ENCODE measurements at regions not wholly inside any gene's neighbourhood (a gene's known extent, or its start where the extent isn't known, plus 50 kb on each side); places are given as distances from the start of the nearest gene placed in this dataset.

DNA sequence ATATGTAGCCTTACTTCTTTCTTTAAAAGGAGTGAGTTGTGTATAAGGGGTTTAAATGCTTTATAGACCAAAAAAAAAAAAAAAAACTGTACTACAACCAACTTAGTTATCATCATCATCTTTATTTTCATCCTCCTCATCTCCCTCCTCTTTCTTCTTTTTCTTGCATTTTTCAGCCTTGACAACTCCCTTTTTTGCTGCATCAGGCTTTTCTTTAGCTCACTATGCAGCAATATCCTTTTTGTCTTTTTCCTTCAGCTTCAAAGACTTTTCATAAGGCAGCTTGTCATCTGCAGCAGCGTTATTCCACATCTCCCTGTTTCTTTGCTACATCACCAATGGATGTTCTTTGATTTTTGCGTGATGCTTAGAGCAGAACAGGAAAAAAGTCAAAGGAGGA, 526.0 kb downstream of the ZNF608 start:
- H3K27ac ChIP-seq, result no peak overlapping the region
- H3K27me3 ChIP-seq, result no peaks in the 10 kb centered on the region
- DNase-seq, result no peak
- H3K36me3 ChIP-seq (ENCODE audit: low read depth, missing control alignments), result no peaks in the 10 kb centered on the region
- H3K9me3 ChIP-seq, result no peaks in the 10 kb centered on the region
- H3K4me3 ChIP-seq, result no peak overlapping the region
- H3K4me1 ChIP-seq, result no peaks in the 10 kb centered on the region
- intact Hi-C loops (cut with DNase I; ENCODE audit: low total_unique reads), result no loop called here
- 55 to 67% methylated on average over 2 of the region's 2 CpGs for WGBS, 2 donors
- TF ChIP-seq, protein P1, sequence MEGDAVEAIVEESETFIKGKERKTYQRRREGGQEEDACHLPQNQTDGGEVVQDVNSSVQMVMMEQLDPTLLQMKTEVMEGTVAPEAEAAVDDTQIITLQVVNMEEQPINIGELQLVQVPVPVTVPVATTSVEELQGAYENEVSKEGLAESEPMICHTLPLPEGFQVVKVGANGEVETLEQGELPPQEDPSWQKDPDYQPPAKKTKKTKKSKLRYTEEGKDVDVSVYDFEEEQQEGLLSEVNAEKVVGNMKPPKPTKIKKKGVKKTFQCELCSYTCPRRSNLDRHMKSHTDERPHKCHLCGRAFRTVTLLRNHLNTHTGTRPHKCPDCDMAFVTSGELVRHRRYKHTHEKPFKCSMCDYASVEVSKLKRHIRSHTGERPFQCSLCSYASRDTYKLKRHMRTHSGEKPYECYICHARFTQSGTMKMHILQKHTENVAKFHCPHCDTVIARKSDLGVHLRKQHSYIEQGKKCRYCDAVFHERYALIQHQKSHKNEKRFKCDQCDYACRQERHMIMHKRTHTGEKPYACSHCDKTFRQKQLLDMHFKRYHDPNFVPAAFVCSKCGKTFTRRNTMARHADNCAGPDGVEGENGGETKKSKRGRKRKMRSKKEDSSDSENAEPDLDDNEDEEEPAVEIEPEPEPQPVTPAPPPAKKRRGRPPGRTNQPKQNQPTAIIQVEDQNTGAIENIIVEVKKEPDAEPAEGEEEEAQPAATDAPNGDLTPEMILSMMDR (IDR thresholded peaks at IDR 0.05), result no peak
- TF ChIP-seq POLR2A (IDR thresholded peaks at IDR 0.05), result no peak

DNA sequence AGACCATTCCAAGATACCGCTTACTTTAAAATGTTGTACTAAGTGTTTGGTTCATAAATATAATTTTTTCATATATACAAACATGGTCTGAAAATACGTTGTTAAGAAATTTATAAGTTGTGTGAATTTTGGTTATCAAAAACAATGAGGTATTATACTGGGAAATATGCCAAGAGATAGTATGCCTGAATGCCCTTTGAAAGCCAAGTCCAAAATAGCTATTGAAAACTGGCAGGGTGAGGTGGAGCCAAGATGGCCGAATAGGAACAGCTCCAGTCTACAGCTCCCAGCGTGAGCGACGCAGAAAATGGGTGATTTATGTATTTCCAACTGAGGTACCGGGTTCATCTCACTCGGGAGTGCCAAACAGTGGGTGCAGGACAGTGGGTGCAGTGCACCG, 533.5 kb downstream of the ZNF608 start:
- 77 to 91% methylated on average over 9 of the region's 9 CpGs for WGBS, 2 donors
- no peaks in the 10 kb centered on the region for H3K27me3 ChIP-seq
- no peak overlapping the region for H3K4me3 ChIP-seq
- TF ChIP-seq, protein P1 (IDR thresholded peaks at IDR 0.05), result no peak
- TF ChIP-seq POLR2A (IDR thresholded peaks at IDR 0.05), result no peak
- DNase-seq, result no peak
- intact Hi-C loops (cut with DNase I; ENCODE audit: low total_unique reads), result no loop called here
- no peaks in the 10 kb centered on the region for H3K36me3 ChIP-seq (ENCODE audit: low read depth, missing control alignments)
- no peaks in the 10 kb centered on the region for H3K9me3 ChIP-seq
- no peak overlapping the region for H3K27ac ChIP-seq
- no peaks in the 10 kb centered on the region for H3K4me1 ChIP-seq

DNA sequence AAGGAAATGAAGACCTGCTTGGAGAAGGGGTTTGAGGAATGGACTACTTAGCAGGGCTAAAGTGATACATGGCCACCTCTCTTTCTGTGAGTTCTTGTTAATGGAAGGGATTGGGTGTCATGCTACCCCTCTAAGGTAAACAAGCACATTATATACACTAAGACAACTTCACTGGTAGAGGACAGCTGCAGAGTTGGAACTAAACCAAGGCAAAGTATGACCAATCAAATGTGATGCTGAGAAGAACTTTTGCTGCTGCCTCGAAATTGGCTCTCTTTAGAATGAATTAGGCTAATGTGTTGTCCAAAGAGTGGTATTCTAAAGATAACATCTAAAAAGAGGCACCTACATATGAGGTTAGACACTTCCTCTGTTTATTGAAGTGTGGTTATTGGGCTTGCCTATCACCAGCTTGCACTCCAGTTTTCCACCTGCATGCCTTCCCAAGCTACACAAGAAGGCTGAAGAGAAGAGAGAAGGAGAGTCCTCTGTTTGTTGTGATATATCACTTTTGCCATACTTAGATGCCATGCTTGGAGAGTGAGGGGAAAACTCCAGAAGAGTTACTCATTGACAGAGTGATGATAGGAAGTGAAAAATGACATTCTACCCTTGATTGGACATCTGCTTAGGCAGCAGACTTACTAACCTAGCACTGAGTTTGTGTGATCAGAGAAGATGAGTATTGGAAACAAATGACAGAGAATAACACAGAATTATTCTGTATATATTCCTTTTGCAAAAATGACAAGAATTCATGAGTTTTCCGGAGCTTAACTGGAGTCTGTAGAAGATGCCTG, 536.1 kb downstream of the ZNF608 start:
- H3K4me3 ChIP-seq, result no peak overlapping the region
- H3K36me3 ChIP-seq (ENCODE audit: low read depth, missing control alignments), result no peaks in the 10 kb centered on the region
- H3K9me3 ChIP-seq, result no peaks in the 10 kb centered on the region
- intact Hi-C loops (cut with DNase I; ENCODE audit: low total_unique reads), result no loop called here
- 88 to 92% methylated on average over 2 of the region's 2 CpGs for WGBS, 2 donors
- no peak for DNase-seq
- H3K27me3 ChIP-seq, result no peaks in the 10 kb centered on the region
- no peaks in the 10 kb centered on the region for H3K4me1 ChIP-seq
- TF ChIP-seq, protein P1 (IDR thresholded peaks at IDR 0.05), result no peak
- TF ChIP-seq POLR2A (IDR thresholded peaks at IDR 0.05), result no peak
- no peak overlapping the region for H3K27ac ChIP-seq

DNA sequence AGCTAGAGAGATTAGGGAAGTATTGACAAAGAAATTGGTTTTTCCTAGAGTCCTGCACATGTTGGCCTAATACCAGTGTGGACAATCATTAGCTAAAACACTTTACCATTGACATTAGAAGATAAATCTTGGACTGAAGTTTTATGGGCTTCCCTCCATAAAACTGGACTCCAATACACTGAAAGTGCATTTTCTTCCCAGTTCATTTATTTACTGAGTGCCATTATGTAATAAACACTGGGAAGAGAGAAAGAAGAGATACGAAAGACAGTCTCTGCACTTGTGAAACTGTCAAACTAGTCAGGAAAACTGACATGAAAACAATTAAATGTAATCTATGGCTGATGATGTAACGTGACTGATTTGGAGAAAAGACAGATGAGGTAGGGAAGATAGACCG, 539.3 kb downstream of the ZNF608 start:
- Histone ChIP-seq H3K27me3 (no peaks in the 10 kb centered on the region), H3K4me1 (no peaks in the 10 kb centered on the region), H3K27ac (no peak overlapping the region), H3K36me3 (ENCODE audit: low read depth, missing control alignments) (no peaks in the 10 kb centered on the region), H3K9me3 (no peaks in the 10 kb centered on the region), H3K4me3 (no peak overlapping the region)
- intact Hi-C loops (cut with DNase I; ENCODE audit: low total_unique reads), result no loop called here
- WGBS, 2 donors, result 78 to 91% methylated on average over 3 of the region's 3 CpGs
- no peak for DNase-seq
- TF ChIP-seq POLR2A (IDR thresholded peaks at IDR 0.05), result no peak
- TF ChIP-seq, protein P1 (IDR thresholded peaks at IDR 0.05), result no peak

DNA sequence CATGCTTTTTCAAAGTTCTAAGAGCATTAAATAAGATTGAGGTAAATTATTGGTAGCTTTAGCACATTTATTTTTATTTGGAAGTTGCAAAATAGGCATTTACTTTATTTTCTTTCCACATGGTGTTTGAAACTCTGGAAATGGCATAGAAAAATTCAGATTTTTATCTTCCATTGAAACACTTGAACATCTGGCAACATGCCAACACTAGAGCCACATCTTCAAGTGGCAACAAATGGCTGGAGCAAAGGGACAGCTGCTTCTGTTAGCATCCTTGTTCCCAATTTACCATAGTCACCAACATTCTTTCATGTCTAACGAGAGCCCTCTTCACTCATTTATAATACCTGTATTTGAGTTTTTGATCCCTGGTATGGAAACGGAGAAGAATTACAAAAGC, 539.9 kb downstream of the ZNF608 start:
- WGBS, 2 donors, result 50 to 59% methylated on average over 2 of the region's 2 CpGs
- no peaks in the 10 kb centered on the region for H3K4me1 ChIP-seq
- no peak for DNase-seq
- no peak overlapping the region for H3K27ac ChIP-seq
- H3K36me3 ChIP-seq (ENCODE audit: low read depth, missing control alignments), result no peaks in the 10 kb centered on the region
- TF ChIP-seq, protein P1 (IDR thresholded peaks at IDR 0.05), result no peak
- TF ChIP-seq POLR2A (IDR thresholded peaks at IDR 0.05), result no peak
- H3K27me3 ChIP-seq, result no peaks in the 10 kb centered on the region
- H3K9me3 ChIP-seq, result no peaks in the 10 kb centered on the region
- intact Hi-C loops (cut with DNase I; ENCODE audit: low total_unique reads), result no loop called here
- no peak overlapping the region for H3K4me3 ChIP-seq
